GM12878 (cell line): ENCODE measurements at regions not wholly inside any gene's neighbourhood (a gene's known extent, or its start where the extent isn't known, plus 50 kb on each side); places are given as distances from the start of the nearest gene placed in this dataset.

Experiments used
- ATAC-seq: fragments of 200-7000 bp; cut with Tn5 transposase; 3 replicates; pipeline ENCODE4 v1.9.1; 2020; ENCODE audit warnings: mild to moderate bottlenecking, moderate library complexity
- BruUV-seq: library from RNA; stranded (reverse); fragments of 400-500 nt; replicated peaks from 2 replicates; lab custom pipeline; 2021; lab: Mats Ljungman, UMichigan
- CTCF ChIA-PET: fragments of 300-600 bp; sonication (Branson Sonifier 250); formaldehyde crosslinking; extraction: SDS; loops from one replicate; lab custom pipeline; 2021; ENCODE audit warnings: inconsistent platforms; lab: Yijun Ruan, JAX
- POLR2A ChIA-PET: fragments of 350-600 bp; formaldehyde crosslinking; extraction: SDS; loops from one replicate; lab custom pipeline; 2021; ENCODE audit warnings: inconsistent platforms; lab: Charles Lee
- RAD21 ChIA-PET: fragments of 300-600 bp; sonication (Branson Sonifier 250); formaldehyde crosslinking; loops from one replicate; lab custom pipeline; 2023; ENCODE audit warnings: antibody characterized with exemption; ENCODE audit not compliant: unreplicated experiment; lab: Charles Lee
- SMC1A ChIA-PET: fragments of 300-600 bp; sonication (Branson Sonifier 250); formaldehyde crosslinking; loops from one replicate; lab custom pipeline; 2023; ENCODE audit not compliant: unreplicated experiment, uncharacterized antibody; lab: Charles Lee
- DNase-seq: peaks from one replicate; pipeline ENCODE4 v3.0.0-alpha.2; 2011; ENCODE audit warnings: low read depth, low spot score
- FAIRE-seq: peaks from 3 replicates; lab custom pipeline; 2011; peaks lifted over from hg19 to GRCh38; lab: Jason Lieb, UNC
- H2AFZ ChIP-seq: 2 replicates; pipeline ENCODE4 v1.6.0; 2011; ENCODE audit warnings: low read depth, low read length, control low read depth; ENCODE audit not compliant: control insufficient read depth
- H3K27ac ChIP-seq: 2 replicates; pipeline ENCODE4 v1.5.1; 2011; ENCODE audit warnings: control low read depth; ENCODE audit not compliant: control insufficient read depth, insufficient read depth
- H3K27me3 ChIP-seq, 2 experiments: replicated peaks in 1 of 2; 2 replicates each; pipeline versions ENCODE4 v1.6.0 to v1.6.1; 2011; ENCODE audit warnings: low read length in 1 of 2; ENCODE audit not compliant: control insufficient read depth in 2 of 2, insufficient read depth in 2 of 2
- H3K36me3 ChIP-seq, 2 experiments: 2 replicates each; pipeline ENCODE4 v1.5.1; 2011; ENCODE audit warnings: low read length in 1 of 2; ENCODE audit not compliant: control insufficient read depth in 2 of 2, insufficient read depth in 2 of 2
- H3K4me1 ChIP-seq: 2 replicates; pipeline ENCODE4 v1.6.1; 2011; ENCODE audit warnings: mild to moderate bottlenecking, low read length, moderate library complexity, mixed read lengths; ENCODE audit not compliant: control insufficient read depth, insufficient read depth
- H3K4me2 ChIP-seq: 2 replicates; pipeline ENCODE4 v1.6.0; 2011; ENCODE audit warnings: control low read depth; ENCODE audit not compliant: control insufficient read depth, insufficient read depth
- H3K4me3 ChIP-seq: fragments of 200-600 bp; sonication (generic); 2 replicates; pipeline ENCODE4 v1.5.1; 2016
- H3K79me2 ChIP-seq: 2 replicates; pipeline ENCODE4 v1.6.0; 2011; ENCODE audit warnings: low read length; ENCODE audit not compliant: control insufficient read depth, insufficient read depth
- H3K9ac ChIP-seq: 2 replicates; pipeline ENCODE4 v1.8.0; 2011; ENCODE audit warnings: low read length, control low read depth, mixed read lengths; ENCODE audit not compliant: control insufficient read depth, insufficient read depth
- H3K9me3 ChIP-seq: replicated peaks from 3 replicates; pipeline ENCODE4 v1.5.1; 2011; ENCODE audit warnings: mild to moderate bottlenecking, low read length; ENCODE audit not compliant: control insufficient read depth, insufficient read depth
- H4K20me1 ChIP-seq: 2 replicates; pipeline ENCODE4 v1.6.0; 2011; ENCODE audit not compliant: control insufficient read depth, insufficient read depth
- CHD4 ChIP-seq: fragments of 200-600 bp; sonication (generic); IDR thresholded peaks from 2 replicates; pipeline ENCODE4 v1.6.1; 2016; ENCODE audit warnings: mild to moderate bottlenecking
- EGR1 ChIP-seq, 2 experiments: IDR thresholded peaks; 1 replicate in 1 of 2; 2 replicates in 1 of 2; pipeline ENCODE4 v1.6.1; 2011 to 2012; ENCODE audit warnings: low read depth in 2 of 2, low read length in 2 of 2, borderline replicate concordance in 1 of 2, mild to moderate bottlenecking in 1 of 2, moderate library complexity in 1 of 2
- IKZF1 ChIP-seq: fragments of 450-650 bp; conservative IDR thresholded peaks from 2 replicates; pipeline ENCODE4 v1.6.1; 2017; ENCODE audit warnings: antibody characterized with exemption, mild to moderate bottlenecking
- PAX8 ChIP-seq: fragments of 450-650 bp; IDR thresholded peaks from 2 replicates; pipeline ENCODE4 v1.6.1; 2017; ENCODE audit warnings: mild to moderate bottlenecking, moderate library complexity
- POLR2AphosphoS5 ChIP-seq: IDR thresholded peaks from 2 replicates; pipeline ENCODE4 v1.6.1; 2011; ENCODE audit warnings: mild to moderate bottlenecking, low read length, inconsistent platforms
- SREBF2 ChIP-seq: IDR thresholded peaks from 2 replicates; pipeline ENCODE4 v1.6.1; 2012; ENCODE audit warnings: mild to moderate bottlenecking, low read length
- YBX1 ChIP-seq: fragments of 450-650 bp; IDR thresholded peaks from 2 replicates; pipeline ENCODE4 v1.6.1; 2016; ENCODE audit warnings: antibody characterized with exemption
- WGBS: methylation state at CpG from one replicate; pipeline ENCODE4 v1.1.6; 2016; ENCODE audit warnings: low lambda C conversion rate; ENCODE audit not compliant: insufficient replicate concordance, insufficient coverage; ENCODE audit errors: missing lambda C conversion rate; 5-methylcytosine and 5-hydroxymethylcytosine counted together
- in situ Hi-C: fragments of 300-500 bp; cut with MboI; formaldehyde crosslinking; loops from 9 replicates; pipeline ENCODE4 v1.14.3; 2018; ENCODE audit warnings: mixed read lengths
- intact Hi-C: fragments of 100-400 bp; cut with micrococcal nuclease; formaldehyde crosslinking; loops from one replicate; pipeline ENCODE4 v1.14.2; 2022; ENCODE audit not compliant: unreplicated experiment
- TF ChIP-seq, protein P1 (sequence below): fragments of 450-650 bp; IDR thresholded peaks from 2 replicates; pipeline ENCODE4 v1.6.1; 2017; ENCODE audit warnings: mild to moderate bottlenecking, moderate library complexity
- TF ChIP-seq, protein P2 (sequence below): fragments of 450-650 bp; formaldehyde crosslinking; IDR thresholded peaks from 2 replicates; pipeline ENCODE4 v1.4.0; 2022; ENCODE audit warnings: mild to moderate bottlenecking, moderate library complexity

DNA sequence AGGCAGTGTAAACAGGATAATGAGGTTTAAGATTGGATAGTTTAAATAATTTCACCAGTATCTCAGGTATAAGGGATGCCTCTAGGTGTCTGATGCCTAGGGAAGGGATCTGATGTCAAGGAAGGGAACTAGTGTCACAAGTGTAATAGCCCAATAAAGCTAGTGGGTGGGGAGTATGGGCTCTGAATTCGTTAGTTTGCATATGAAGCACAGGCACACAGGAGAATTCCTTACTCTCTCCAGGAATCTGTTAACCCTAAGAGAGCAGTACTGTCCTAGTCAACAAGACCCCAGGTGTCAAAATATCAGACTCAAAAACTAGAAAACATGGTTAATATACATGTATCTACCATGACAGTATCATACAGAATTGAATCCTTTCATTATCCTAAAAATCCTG is 352.5 kb upstream of the CYLC2 start:
- Histone ChIP-seq H3K36me3 (no peaks in the 10 kb centered on the region), H3K9me3 (no peaks in the 10 kb centered on the region), H4K20me1 (no peaks in the 10 kb centered on the region), H3K9ac (no peak overlapping the region), H3K4me2 (no peak overlapping the region), H3K79me2 (no peaks in the 10 kb centered on the region), H3K4me3 (no peak overlapping the region), H3K4me1 (no peaks in the 10 kb centered on the region), H3K27ac (no peak overlapping the region), H3K27me3 (no peaks in the 10 kb centered on the region), H2AFZ (no peak overlapping the region)
- intact Hi-C loops (no loop called here), in situ Hi-C loops (no loop called here)
- TF ChIP-seq PAX8, result no peak
- TF ChIP-seq SREBF2, result no peak
- no peak for TF ChIP-seq IKZF1
- no peak for TF ChIP-seq YBX1
- no peak for TF ChIP-seq EGR1 (IDR thresholded peaks at IDR 0.05; ENCODE audit: borderline replicate concordance in 1 of 2, low read depth in 2 of 2, low read length in 2 of 2)
- TF ChIP-seq, protein P1, sequence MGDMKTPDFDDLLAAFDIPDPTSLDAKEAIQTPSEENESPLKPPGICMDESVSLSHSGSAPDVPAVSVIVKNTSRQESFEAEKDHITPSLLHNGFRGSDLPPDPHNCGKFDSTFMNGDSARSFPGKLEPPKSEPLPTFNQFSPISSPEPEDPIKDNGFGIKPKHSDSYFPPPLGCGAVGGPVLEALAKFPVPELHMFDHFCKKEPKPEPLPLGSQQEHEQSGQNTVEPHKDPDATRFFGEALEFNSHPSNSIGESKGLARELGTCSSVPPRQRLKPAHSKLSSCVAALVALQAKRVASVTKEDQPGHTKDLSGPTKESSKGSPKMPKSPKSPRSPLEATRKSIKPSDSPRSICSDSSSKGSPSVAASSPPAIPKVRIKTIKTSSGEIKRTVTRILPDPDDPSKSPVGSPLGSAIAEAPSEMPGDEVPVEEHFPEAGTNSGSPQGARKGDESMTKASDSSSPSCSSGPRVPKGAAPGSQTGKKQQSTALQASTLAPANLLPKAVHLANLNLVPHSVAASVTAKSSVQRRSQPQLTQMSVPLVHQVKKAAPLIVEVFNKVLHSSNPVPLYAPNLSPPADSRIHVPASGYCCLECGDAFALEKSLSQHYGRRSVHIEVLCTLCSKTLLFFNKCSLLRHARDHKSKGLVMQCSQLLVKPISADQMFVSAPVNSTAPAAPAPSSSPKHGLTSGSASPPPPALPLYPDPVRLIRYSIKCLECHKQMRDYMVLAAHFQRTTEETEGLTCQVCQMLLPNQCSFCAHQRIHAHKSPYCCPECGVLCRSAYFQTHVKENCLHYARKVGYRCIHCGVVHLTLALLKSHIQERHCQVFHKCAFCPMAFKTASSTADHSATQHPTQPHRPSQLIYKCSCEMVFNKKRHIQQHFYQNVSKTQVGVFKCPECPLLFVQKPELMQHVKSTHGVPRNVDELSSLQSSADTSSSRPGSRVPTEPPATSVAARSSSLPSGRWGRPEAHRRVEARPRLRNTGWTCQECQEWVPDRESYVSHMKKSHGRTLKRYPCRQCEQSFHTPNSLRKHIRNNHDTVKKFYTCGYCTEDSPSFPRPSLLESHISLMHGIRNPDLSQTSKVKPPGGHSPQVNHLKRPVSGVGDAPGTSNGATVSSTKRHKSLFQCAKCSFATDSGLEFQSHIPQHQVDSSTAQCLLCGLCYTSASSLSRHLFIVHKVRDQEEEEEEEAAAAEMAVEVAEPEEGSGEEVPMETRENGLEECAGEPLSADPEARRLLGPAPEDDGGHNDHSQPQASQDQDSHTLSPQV, result no peak
- no peak for TF ChIP-seq CHD4
- TF ChIP-seq POLR2AphosphoS5, result no peak
- TF ChIP-seq, protein P2, sequence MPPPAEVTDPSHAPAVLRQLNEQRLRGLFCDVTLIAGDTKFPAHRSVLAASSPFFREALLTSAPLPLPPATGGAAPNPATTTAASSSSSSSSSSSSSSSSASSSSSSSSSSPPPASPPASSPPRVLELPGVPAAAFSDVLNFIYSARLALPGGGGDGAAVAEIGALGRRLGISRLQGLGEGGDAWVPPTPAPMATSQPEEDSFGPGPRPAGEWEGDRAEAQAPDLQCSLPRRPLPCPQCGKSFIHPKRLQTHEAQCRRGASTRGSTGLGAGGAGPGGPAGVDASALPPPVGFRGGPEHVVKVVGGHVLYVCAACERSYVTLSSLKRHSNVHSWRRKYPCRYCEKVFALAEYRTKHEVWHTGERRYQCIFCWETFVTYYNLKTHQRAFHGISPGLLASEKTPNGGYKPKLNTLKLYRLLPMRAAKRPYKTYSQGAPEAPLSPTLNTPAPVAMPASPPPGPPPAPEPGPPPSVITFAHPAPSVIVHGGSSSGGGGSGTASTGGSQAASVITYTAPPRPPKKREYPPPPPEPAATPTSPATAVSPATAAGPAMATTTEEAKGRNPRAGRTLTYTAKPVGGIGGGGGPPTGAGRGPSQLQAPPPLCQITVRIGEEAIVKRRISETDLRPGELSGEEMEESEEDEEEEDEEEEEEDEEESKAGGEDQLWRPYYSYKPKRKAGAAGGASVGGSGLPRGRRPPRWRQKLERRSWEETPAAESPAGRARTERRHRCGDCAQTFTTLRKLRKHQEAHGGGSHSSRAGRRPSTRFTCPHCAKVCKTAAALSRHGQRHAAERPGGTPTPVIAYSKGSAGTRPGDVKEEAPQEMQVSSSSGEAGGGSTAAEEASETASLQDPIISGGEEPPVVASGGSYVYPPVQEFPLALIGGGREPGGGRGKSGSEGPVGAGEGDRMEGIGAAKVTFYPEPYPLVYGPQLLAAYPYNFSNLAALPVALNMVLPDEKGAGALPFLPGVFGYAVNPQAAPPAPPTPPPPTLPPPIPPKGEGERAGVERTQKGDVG, result no peak
- ChIA-PET RAD21 (no interaction called here), SMC1A (no interaction called here), POLR2A (no interaction called here), CTCF (no interaction called here)
- ATAC-seq, result no peak
- WGBS, result 0% methylated on average over 1 of the region's 1 CpG
- DNase-seq, result no peak
- no TSS peak for BruUV-seq
- no peak for FAIRE-seq
